ENCODE measurements at regions not wholly inside any gene's neighbourhood (a gene's known extent, or its start where the extent isn't known, plus 50 kb on each side); places are given as distances from the start of the nearest gene placed in this dataset.
"Not testable (repeated sequence)": the region's sequence is repeated elsewhere in the genome, so short reads cannot be mapped to it uniquely, and the experiment has no call there.

- peak; percentile 2 for DNase-seq (ENCODE audit: low spot score)
These were observed 1239.6 kb upstream of the USP9Y start for GRCh38 chrY:11461406-11461805.

GRCh38 chrY:11466778-11467177 is 1234.3 kb upstream of the USP9Y start:
- not testable (repeated sequence) for DNase-seq (ENCODE audit: low spot score)
